ENCODE measurements at regions not wholly inside any gene's neighbourhood (a gene's known extent, or its start where the extent isn't known, plus 50 kb on each side); places are given as distances from the start of the nearest gene placed in this dataset.

DNA sequence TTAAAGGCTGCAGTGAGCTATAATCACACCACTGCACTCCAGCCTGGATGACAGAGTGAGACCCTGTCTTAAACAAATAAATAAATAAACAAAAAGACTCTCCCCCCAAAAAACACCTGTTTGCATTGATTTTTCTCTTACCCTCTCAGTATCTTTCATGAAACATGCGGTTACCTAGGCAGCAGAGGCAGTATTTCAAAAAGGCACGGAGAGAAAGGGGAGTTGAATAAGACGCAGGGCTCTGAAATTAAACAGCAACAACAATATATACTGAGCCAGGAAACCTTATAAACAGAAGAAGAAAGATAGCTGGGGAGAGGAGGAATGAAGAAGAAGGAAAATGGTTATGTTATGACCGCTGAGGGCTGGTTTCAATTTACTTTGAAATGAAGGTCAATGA lies 277.6 kb downstream of the BTG1 start:
- TF ChIP-seq, protein P1, sequence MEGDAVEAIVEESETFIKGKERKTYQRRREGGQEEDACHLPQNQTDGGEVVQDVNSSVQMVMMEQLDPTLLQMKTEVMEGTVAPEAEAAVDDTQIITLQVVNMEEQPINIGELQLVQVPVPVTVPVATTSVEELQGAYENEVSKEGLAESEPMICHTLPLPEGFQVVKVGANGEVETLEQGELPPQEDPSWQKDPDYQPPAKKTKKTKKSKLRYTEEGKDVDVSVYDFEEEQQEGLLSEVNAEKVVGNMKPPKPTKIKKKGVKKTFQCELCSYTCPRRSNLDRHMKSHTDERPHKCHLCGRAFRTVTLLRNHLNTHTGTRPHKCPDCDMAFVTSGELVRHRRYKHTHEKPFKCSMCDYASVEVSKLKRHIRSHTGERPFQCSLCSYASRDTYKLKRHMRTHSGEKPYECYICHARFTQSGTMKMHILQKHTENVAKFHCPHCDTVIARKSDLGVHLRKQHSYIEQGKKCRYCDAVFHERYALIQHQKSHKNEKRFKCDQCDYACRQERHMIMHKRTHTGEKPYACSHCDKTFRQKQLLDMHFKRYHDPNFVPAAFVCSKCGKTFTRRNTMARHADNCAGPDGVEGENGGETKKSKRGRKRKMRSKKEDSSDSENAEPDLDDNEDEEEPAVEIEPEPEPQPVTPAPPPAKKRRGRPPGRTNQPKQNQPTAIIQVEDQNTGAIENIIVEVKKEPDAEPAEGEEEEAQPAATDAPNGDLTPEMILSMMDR (IDR thresholded peaks at IDR 0.05; ENCODE audit: low read depth, low read length) = no peak
- TF ChIP-seq EZH2phosphoT487 (IDR thresholded peaks at IDR 0.05; ENCODE audit: low read depth) = no peak

Measured in OCI-LY3 (cell line).